ENCODE measurements at regions not wholly inside any gene's neighbourhood (a gene's known extent, or its start where the extent isn't known, plus 50 kb on each side); places are given as distances from the start of the nearest gene placed in this dataset.

- DNase-seq: peak in 1 of 2 donors; percentile 52
- intact Hi-C loops (cut with DNase I; ENCODE audit: low total_unique reads): loop anchor here (5.0 kb wide), 1 partner anchor 451 kb away; no protein-coding TSS in a partner anchor
Observed at GRCh38 chr5:66306105-66306843, 162.2 kb downstream of the SREK1 start.

DNA sequence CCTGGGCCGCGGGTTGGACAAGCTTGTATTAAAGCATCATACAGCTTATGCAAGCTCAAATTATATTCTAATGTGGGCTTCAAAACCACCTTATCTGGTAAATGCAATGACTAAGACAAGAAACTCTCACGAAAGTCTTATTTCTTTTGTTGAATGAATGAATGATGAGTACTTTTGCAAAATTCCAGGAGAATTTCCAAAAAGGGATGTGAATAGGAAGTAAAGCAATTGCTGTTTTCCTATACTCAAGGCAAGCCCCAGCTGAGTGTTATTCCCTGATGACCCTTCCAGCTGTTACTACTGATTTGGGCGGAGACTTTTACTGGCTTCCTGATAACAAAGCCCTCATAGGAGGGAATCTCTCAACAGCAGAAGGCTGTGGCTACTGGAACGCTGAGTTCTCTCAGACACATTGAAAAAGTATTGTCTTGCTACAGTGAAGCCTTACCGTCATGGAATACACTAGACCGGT is 162.8 kb downstream of the SREK1 start:
- Histone ChIP-seq H3K9me3 (no peaks in the 10 kb centered on the region), H3K4me1 (peaks cover 0 to 2% (median 0%) of the 10 kb centered on the region in 4 donors), H3K36me3 (no peaks in the 10 kb centered on the region), H3K27me3 (peaks cover 0 to 12% of the 10 kb centered on the region in 2 donors), H3K4me3 (no peak overlapping the region), H3K27ac (no peak overlapping the region)
- TF ChIP-seq, protein P1, sequence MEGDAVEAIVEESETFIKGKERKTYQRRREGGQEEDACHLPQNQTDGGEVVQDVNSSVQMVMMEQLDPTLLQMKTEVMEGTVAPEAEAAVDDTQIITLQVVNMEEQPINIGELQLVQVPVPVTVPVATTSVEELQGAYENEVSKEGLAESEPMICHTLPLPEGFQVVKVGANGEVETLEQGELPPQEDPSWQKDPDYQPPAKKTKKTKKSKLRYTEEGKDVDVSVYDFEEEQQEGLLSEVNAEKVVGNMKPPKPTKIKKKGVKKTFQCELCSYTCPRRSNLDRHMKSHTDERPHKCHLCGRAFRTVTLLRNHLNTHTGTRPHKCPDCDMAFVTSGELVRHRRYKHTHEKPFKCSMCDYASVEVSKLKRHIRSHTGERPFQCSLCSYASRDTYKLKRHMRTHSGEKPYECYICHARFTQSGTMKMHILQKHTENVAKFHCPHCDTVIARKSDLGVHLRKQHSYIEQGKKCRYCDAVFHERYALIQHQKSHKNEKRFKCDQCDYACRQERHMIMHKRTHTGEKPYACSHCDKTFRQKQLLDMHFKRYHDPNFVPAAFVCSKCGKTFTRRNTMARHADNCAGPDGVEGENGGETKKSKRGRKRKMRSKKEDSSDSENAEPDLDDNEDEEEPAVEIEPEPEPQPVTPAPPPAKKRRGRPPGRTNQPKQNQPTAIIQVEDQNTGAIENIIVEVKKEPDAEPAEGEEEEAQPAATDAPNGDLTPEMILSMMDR (IDR thresholded peaks at IDR 0.05): no peak
- intact Hi-C loops (cut with DNase I; ENCODE audit: low total_unique reads): loop anchor here (5.0 kb wide), 1 partner anchor 450 kb away; no protein-coding TSS in a partner anchor
- no peak for DNase-seq

More at GRCh38 chr5:66306105-66306843, 162.2 kb downstream of the SREK1 start:
- TF ChIP-seq, protein P1 (IDR thresholded peaks at IDR 0.05): peak; percentile 66 to 72
- Histone ChIP-seq H3K27ac (no peak overlapping the region), H3K36me3 (no peaks in the 10 kb centered on the region), H3K9me3 (no peaks in the 10 kb centered on the region), H3K4me1 (peaks cover 0 to 2% (median 0%) of the 10 kb centered on the region in 4 donors), H3K27me3 (peaks cover 0 to 12% of the 10 kb centered on the region in 2 donors), H3K4me3 (no peak overlapping the region)

DNA sequence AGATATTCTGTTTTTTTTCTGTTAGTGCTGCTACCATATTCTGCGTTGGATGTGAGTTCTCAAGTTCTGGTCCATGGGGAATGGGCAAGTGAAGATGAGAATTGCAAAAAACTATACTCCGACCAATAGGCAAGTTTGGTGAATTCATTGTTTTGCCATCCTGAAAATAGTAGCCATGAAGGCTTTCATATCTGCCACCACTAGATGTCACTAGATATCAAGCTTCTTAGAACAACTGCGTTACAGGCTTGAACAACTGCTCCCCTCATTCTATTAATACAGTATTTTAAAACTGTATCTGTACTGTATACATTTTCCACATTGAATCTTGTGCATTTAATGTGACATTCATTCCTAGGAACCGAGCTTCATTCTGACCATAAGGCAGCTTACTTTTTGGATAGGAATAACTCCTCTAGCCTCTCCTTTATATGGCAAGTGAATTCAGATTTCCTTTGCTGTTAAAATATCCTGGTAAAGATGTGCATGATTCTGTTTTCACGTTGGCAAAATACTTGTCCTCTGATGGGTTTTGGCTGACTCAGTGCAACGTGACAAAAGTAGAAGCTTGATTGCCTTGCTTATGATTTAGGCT is 163.6 kb downstream of the SREK1 start:
- Histone ChIP-seq H3K36me3 (no peaks in the 10 kb centered on the region), H3K4me1 (peaks cover 0 to 2% (median 0%) of the 10 kb centered on the region in 4 donors), H3K27me3 (peaks cover 0 to 8% of the 10 kb centered on the region in 2 donors), H3K27ac (no peak overlapping the region), H3K9me3 (no peaks in the 10 kb centered on the region), H3K4me3 (no peak overlapping the region)
- no peak for DNase-seq
- TF ChIP-seq, protein P1 (IDR thresholded peaks at IDR 0.05): peak; percentile 71 to 80
- intact Hi-C loops (cut with DNase I; ENCODE audit: low total_unique reads): loop anchor here (5.0 kb wide), 1 partner anchor 450 kb away; no protein-coding TSS in a partner anchor

DNA sequence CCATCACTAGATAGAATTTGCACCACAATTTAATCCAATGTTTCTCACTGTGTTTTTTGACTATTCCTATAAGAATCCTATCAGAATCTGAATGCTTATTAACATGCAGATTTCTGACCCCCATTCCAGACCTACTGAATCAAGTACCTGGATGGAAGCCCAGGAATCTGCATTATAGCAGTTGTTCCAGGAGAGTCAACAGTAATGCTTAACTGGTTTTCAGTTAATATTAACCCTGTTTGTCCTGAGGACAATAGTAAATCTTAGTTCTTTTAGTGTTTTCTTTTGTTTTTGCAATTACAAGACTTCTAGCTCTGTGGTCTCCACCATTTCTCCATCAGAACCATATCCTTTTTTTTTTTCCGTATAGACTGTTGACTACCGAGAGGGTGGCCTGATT is 168.2 kb downstream of the SREK1 start:
- intact Hi-C loops (cut with DNase I; ENCODE audit: low total_unique reads): no loop called here
- Histone ChIP-seq H3K4me1 (no peaks in the 10 kb centered on the region), H3K4me3 (no peak overlapping the region), H3K36me3 (no peaks in the 10 kb centered on the region), H3K9me3 (peaks cover 0 to 5% (median 0%) of the 10 kb centered on the region in 3 donors), H3K27me3 (no peaks in the 10 kb centered on the region), H3K27ac (no peak overlapping the region)
- no peak for DNase-seq
- TF ChIP-seq, protein P1 (IDR thresholded peaks at IDR 0.05): no peak

DNA sequence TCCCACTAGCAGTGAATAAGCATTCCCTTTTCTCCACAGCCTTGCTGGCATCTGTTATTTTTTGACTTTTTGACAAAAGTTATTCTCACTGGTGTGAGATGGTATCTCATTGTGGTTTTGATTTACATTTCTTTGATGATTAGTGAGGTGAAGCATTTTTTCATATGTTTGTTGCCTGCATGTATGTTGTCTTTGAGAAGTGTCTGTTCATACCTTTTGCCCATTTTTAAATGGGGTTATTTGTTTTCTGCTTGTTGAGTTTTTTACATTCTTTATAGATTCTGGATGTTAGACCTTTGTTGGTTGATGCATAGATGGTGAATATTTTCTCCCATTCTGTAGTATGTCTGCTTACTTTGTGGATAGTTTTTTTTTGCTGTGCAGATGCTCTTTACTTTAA is 171.7 kb downstream of the SREK1 start:
- TF ChIP-seq, protein P1 (IDR thresholded peaks at IDR 0.05): no peak
- H3K27ac ChIP-seq: no peak overlapping the region
- intact Hi-C loops (cut with DNase I; ENCODE audit: low total_unique reads): no loop called here

More for the DNA sequence above, 171.7 kb downstream of the SREK1 start:
- H3K4me3 ChIP-seq: no peak overlapping the region
- H3K27me3 ChIP-seq: no peaks in the 10 kb centered on the region
- no peak for DNase-seq
- H3K4me1 ChIP-seq: no peaks in the 10 kb centered on the region
- H3K36me3 ChIP-seq: no peaks in the 10 kb centered on the region
- H3K9me3 ChIP-seq: peaks cover 0 to 5% (median 0%) of the 10 kb centered on the region in 3 donors
